HG02678 (cell line): ENCODE measurements at regions not wholly inside any gene's neighbourhood (a gene's known extent, or its start where the extent isn't known, plus 50 kb on each side); places are given as distances from the start of the nearest gene placed in this dataset.

Experiments
- ATAC-seq: cut with Tn5 transposase; IDR thresholded peaks from one replicate; pipeline ENCODE4 v1.9.1; 2021; ENCODE audit warnings: mild to moderate bottlenecking, moderate library complexity; ENCODE audit not compliant: unreplicated experiment

DNA sequence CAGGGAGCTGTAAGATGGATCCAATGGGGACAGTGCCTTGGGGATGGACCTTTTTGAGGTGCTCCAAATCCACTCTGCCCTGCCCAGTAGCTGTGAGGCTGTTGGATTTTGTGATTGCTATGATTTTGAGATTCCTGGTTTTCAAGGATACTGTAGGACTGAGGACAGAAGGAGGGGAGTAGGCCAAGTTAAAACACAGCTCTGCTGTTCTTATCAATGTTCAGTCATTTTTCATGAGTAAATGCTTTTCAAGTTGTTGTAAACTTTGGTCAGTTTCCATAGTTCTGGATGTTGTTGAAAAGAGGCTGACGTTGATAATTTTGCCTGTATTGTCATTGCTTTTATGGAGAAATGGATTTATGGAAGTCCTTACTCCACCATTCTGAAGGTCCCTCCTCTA is 361.2 kb downstream of the ZNF516 start:
- ATAC-seq: no peak

GRCh38 chr18:76131738-76132137 is 363.3 kb downstream of the ZNF516 start:
- no peak for ATAC-seq

GRCh38 chr18:76130845-76131244 is 364.2 kb downstream of the ZNF516 start:
- ATAC-seq: no peak

GRCh38 chr18:76126327-76126726 is 368.7 kb downstream of the ZNF516 start:
- no peak for ATAC-seq

DNA sequence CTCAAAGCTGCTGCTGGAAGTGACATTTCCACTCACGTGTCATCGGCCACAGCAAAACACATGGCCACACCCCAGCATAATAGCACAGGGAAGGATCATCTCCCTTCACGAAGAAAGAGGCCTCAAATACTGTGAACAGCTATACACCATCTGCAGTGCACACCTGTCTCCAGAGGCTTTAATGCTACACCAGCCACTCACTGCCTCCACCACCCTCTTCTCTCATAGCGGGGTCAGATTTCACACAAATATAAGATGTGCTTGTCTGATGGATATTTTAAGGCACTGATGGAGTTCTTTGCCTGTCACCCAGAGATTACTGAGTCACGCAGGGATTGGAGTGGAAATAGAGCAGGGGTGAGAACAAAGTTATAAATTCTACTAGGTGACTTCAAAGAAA is 374.0 kb downstream of the ZNF516 start:
- no peak for ATAC-seq

GRCh38 chr18:76115580-76115979 is 379.5 kb downstream of the ZNF516 start:
- no peak for ATAC-seq

DNA sequence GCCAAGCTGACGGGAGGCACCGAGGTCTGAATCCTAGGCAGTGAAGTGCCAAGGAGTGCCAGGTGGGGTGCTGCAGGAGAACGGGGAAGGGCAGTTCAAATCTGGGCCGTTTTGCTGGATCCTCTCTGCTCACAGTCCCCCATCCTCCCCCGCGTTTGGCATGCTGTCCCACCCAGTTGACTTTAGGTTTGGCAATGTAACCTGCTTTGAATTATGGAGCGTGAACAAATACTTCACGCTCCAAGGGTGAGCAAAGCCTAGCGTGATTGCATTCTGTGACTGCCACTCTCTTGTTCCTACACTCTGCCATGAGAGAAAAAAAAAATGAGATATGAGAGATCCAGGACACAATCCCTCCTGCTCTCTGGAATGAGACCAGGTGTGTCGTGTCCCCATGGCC is 381.9 kb downstream of the ZNF516 start:
- no peak for ATAC-seq

GRCh38 chr18:76102626-76103025 is 392.4 kb downstream of the ZNF516 start:
- no peak for ATAC-seq

- ATAC-seq: no peak
Measured at GRCh38 chr18:76102156-76102555, 392.9 kb downstream of the ZNF516 start.

GRCh38 chr18:76099931-76100457 is 395.0 kb downstream of the ZNF516 start:
- no peak for ATAC-seq

DNA sequence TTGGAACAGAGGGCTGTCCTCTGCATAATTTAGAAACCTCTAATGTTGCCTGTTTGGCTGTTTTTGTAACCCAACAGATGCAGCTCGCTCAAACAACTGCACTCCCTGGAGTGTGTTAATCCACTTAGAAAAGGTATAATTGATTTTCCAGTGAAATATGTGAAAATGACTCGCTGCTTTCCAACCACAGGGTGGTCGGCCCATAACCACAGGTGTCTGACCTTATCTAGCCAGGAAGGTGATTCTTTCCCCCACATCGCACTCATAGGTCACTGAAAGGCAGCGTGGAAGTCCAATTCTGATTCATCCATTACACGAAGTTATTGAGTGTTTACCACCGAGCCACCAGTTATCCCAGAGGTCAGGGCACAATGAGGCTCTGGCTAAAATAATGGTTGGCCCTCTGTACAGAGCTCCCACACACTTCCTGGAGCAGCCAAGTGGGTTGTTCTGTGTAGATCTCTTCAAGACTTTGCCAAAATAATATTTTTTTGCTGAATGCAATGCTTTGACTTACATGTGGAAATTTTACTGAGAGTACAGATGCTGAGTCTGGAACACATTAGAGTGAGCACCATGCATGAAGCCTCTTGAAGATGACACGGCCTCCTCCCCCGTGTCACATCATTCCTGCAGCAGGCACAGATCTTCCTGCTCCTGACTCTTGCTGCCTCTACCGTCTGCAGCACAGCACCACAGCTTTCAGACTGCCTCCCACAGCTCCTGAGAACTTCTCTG is 396.2 kb downstream of the ZNF516 start:
- no peak for ATAC-seq

DNA sequence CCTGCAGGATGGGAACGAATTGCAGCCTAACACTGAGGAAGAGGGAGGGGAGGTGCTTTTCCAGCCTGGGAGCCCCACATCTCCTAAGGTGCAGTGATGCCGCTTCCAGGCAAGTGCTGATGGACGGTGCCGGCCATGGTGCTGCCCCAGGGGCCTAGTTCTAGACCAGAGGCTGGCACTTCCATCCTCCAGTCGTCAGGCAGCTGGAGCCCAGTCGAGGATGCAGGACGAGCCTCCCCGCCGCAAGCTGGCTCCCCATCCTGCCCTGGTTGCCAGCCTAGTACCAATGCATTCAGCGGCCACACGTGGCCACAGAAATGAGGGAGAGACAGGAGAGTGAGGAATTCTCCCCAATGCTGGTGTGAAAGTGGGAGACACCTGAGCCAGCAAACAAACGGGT is 413.5 kb downstream of the ZNF516 start:
- no peak for ATAC-seq

DNA sequence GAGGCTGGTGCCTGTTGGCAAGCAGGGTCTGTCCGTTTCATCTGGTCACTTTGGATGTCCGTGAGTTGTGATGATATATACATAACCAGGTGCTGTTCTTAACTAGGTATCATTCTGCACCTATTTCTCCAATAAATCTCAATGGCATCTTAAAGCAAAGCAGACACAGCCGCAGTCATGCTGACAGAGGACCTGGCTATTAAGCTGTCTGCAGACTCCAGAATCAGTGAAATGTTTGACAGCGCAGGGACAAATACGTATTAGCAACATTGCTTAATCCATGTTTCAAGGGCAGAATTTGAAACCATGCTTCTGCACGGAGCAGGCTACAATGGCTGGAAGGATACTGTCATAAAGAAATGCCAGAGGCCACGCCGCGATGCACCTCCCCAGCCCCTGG is 414.6 kb downstream of the ZNF516 start:
- ATAC-seq: no peak

- ATAC-seq: no peak
Measured at GRCh38 chr18:76075777-76076176, 419.3 kb downstream of the ZNF516 start.

GRCh38 chr18:76064998-76065397 is 430.0 kb downstream of the ZNF516 start:
- ATAC-seq: no peak

DNA sequence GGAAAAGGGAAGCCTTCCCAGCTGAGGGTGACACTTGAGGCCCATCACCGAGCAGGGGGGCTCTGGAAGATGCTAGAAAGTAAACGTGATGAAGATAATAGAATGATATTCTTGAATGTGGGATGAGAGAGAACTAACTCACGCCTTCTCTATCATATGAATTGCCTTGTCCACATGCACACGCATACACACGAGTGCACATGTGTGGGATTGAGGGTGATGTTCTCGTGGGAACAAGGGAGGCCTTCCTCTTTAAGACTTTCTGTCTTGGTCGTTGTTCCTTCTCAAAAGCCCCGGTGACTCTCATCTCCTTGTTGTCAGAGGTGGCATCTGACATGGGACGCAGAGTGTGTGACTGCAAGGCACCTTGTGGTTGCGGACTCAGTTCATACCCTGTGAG is 436.9 kb downstream of the ZNF516 start:
- ATAC-seq: no peak

GRCh38 chr18:76057386-76057785 is 437.7 kb downstream of the ZNF516 start:
- ATAC-seq: no peak

DNA sequence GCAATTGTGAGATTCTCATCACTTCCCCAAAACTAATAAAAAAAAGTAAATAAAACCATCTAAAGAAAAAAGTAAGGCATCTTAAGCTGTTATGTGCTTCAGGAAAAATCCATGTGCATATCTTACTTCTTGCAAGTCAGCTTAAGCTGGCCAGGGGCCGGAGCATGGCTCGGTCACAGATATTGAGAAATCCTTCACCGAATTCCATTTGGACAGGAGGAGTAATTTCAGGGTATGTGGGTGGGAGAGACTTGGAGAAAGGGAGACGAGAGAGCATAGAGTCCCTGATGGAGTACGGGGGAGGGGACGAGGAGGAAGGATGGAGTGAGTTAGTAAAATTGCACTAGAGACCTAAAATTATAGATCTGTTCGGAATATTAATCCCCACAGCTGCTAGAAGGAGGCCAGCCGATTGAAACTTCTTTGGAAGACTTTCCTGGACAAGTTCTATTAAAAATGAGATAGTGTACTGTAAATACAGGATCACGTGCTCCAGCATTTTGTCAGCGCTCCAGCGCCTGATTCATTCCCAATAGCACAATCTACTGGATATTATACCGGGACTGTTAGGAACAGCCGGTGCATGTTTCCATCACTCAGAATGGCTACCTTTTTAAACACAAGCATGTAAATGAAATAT is 438.5 kb downstream of the ZNF516 start:
- no peak for ATAC-seq

DNA sequence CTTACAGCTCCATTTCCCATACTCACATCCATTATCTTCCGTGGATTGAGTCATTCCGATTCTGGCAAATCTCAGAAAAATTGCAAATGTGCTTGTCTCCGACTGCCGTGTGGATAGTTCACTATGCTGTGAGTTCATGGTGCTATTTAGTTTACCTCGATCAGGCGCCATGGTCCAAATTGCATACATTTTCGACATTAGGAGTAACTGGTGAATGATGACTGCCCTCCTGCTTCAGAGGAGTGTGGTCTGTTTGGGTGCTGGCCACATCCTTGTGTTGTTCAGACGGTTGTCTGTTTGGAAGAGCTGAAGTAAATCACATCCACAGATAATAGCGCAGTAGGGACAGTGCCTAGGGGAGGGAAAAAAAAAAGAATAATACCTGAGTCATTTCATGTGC is 439.5 kb downstream of the ZNF516 start:
- ATAC-seq: no peak

DNA sequence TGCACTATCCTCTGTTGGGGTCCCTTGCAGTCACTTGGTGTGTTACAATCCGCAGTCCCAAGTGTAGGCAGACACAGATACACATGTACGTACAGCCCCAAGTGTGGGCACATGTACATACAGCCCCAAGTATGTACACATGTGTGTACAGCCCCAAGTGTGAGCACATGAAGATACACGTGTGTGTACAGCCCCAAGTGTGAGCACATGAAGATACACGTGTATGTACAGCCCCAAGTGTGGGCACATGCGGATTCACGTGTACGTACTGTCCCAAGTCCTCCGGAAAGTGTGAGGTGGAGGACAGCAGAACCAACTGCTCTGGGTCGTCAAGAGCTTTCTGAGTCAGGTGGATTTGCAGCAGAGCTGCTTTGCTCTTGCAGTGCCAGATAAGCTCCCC is 440.0 kb downstream of the ZNF516 start:
- ATAC-seq: no peak

GRCh38 chr18:76054156-76054555 is 440.9 kb downstream of the ZNF516 start:
- ATAC-seq: no peak

DNA sequence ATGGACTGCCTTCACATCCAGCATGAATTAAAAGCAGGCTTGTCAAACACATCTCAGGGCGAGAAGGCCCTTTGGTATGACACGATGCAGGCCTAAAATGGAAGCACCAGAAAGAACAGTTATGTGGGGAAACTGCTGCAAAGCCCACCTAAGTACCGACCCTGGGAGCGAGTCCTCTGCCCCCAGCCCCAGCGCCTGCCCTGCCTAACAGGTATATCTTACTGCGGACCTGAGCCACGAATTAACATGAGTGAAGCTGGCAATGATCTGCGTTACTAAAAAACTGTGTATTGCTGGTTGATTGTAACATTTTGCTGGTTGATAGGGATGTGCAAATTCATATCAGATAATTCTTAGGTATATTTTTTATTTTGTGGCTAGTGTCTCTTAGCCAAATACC is 441.5 kb downstream of the ZNF516 start:
- no peak for ATAC-seq

- no peak for ATAC-seq
Measured at GRCh38 chr18:76052227-76052595, 442.8 kb downstream of the ZNF516 start.
